AG04450 (cell line): ENCODE measurements at regions not wholly inside any gene's neighbourhood (a gene's known extent, or its start where the extent isn't known, plus 50 kb on each side); places are given as distances from the start of the nearest gene placed in this dataset.
"Not testable (repeated sequence)": the region's sequence is repeated elsewhere in the genome, so short reads cannot be mapped to it uniquely, and the experiment has no call there.

Experiments
- CTCF ChIA-PET: fragments of 300-600, 350-600 bp; formaldehyde crosslinking; extraction: SDS; loops from one replicate; lab custom pipeline; 2022; ENCODE audit warnings: antibody characterized with exemption, inconsistent platforms; lab: Charles Lee
- POLR2A ChIA-PET: fragments of 350-600 bp; formaldehyde crosslinking; extraction: SDS; loops from one replicate; lab custom pipeline; 2021; ENCODE audit warnings: antibody characterized with exemption, inconsistent platforms; lab: Yijun Ruan, JAX
- DNase-seq: peaks from one replicate; pipeline ENCODE4 v3.0.0-alpha.2; 2011; ENCODE audit warnings: low read depth, low spot score
- H3K27ac ChIP-seq: one replicate; pipeline ENCODE4 v1.5.1; 2012; ENCODE audit warnings: low read depth, low read length, control low read depth
- H3K27me3 ChIP-seq: one replicate; pipeline ENCODE4 v1.6.0; 2012; ENCODE audit warnings: low read length; ENCODE audit not compliant: control insufficient read depth, insufficient read depth
- H3K4me3 ChIP-seq: 2 replicates; pipeline ENCODE4 v1.5.1; 2011; ENCODE audit warnings: mild to moderate bottlenecking, low read depth, low read length, control low read depth
- H3K9me3 ChIP-seq: 2 replicates; pipeline ENCODE4 v1.5.1; 2012; ENCODE audit warnings: low read length; ENCODE audit not compliant: control insufficient read depth, insufficient read depth
- TF ChIP-seq, protein P1 (sequence below): IDR thresholded peaks from 2 replicates; pipeline ENCODE4 v1.5.1; 2011; ENCODE audit warnings: low read depth, low read length, control low read depth, inconsistent platforms

DNA sequence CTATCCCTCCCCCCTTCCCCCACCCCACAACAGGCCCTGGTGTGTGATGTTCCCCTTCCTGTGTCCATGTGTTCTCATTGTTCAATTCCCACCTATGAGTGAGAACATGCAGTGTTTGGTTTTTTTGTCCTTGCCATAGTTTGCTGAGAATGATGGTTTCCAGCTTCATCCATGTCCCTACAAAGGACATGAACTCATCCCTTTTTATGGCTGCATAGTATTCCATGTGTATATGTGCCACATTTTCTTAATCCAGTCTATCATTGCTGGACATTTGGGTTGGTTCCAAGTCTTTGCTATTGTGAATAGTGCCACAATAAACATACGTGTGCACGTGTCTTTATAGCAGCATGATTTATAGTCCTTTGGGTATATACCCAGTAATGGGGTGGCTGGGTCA lies 52.3 kb upstream of the MAN1A2 start:
- CTCF ChIA-PET: interaction anchor here (0.9 kb wide), 1 partner anchor 248 kb away, joined by 3 read pairs; no protein-coding TSS in a partner anchor
- H3K27me3 ChIP-seq, POLR2A ChIA-PET, DNase-seq, H3K9me3 ChIP-seq, H3K4me3 ChIP-seq, H3K27ac ChIP-seq: not testable (repeated sequence)

DNA sequence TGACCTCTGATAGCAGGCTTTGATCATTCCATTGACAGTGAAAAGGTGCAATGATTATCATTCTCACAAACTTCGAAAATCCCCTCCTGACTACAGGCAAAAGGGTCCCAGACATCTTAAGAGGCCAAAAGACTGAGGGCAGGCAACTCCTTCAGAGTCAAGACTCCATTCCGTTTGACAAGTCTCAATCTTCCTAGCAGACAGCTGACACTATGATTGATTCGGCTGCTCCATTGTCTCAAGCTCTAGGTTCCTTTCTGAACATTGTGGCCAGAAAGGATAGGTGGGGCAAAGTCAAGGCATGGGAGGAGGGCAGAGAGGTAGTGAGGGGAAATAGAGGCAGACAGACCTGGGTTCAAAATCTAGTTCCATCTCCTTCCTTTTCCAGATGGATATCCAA lies 53.7 kb upstream of the MAN1A2 start:
- Histone ChIP-seq H3K4me3 (no peak overlapping the region), H3K27me3 (peaks cover 2% of the 10 kb centered on the region), H3K27ac (no peak overlapping the region), H3K9me3 (no peaks in the 10 kb centered on the region)
- ChIA-PET POLR2A (no interaction called here), CTCF (interaction anchor here (1.1 to 1.2 kb wide), 2 partner anchors 189 to 221 kb away, joined by 3 to 4 read pairs; no protein-coding TSS in a partner anchor)
- no peak for DNase-seq
- TF ChIP-seq, protein P1, sequence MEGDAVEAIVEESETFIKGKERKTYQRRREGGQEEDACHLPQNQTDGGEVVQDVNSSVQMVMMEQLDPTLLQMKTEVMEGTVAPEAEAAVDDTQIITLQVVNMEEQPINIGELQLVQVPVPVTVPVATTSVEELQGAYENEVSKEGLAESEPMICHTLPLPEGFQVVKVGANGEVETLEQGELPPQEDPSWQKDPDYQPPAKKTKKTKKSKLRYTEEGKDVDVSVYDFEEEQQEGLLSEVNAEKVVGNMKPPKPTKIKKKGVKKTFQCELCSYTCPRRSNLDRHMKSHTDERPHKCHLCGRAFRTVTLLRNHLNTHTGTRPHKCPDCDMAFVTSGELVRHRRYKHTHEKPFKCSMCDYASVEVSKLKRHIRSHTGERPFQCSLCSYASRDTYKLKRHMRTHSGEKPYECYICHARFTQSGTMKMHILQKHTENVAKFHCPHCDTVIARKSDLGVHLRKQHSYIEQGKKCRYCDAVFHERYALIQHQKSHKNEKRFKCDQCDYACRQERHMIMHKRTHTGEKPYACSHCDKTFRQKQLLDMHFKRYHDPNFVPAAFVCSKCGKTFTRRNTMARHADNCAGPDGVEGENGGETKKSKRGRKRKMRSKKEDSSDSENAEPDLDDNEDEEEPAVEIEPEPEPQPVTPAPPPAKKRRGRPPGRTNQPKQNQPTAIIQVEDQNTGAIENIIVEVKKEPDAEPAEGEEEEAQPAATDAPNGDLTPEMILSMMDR: no peak

DNA sequence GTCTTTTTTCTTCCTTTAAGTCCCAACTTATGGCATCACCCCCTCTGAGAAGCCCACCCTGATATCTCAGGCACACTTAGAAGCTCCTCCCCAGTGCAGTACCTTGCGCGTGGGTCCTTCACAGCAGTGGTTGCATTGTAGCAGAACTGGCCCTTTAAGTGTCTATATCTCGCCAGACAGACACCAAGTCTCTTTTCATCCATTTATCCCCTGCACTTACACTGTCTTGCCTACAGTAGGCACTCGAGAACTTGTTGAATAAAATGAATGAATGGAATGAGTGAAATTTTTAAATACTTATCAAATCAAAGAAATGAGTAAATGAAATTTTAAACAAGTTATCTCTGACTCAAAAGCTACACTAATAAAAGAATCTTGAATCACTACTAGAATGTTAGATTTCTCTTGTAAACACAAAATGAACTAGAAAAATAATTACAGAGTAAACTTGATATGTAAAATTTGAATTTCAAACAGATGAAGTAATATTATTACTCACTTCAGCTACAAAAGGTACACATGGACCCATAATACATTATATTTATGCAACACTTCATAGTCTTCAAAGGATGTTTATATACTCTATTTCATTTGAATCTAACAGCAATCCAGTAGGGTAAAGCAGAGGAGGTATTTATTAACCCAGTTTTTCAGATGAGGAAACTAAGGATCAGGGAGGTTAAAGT lies 54.7 kb upstream of the MAN1A2 start:
- no peaks in the 10 kb centered on the region for H3K9me3 ChIP-seq
- DNase-seq: peak; percentile 4
- CTCF ChIA-PET: interaction anchor here (1.0 to 1.4 kb wide), 4 partner anchors 9 to 253 kb away, joined by 3 to 4 read pairs (median 3); partner anchors contain the start of gene TTF2
- no peak overlapping the region for H3K4me3 ChIP-seq
- no peak overlapping the region for H3K27ac ChIP-seq
- TF ChIP-seq, protein P1: peak; percentile 63
- POLR2A ChIA-PET: interaction anchor here (2.0 kb wide), 1 partner anchor 55 kb away, joined by 4 read pairs; the partner anchor contains the start of gene MAN1A2
- H3K27me3 ChIP-seq: peaks cover 2% of the 10 kb centered on the region

DNA sequence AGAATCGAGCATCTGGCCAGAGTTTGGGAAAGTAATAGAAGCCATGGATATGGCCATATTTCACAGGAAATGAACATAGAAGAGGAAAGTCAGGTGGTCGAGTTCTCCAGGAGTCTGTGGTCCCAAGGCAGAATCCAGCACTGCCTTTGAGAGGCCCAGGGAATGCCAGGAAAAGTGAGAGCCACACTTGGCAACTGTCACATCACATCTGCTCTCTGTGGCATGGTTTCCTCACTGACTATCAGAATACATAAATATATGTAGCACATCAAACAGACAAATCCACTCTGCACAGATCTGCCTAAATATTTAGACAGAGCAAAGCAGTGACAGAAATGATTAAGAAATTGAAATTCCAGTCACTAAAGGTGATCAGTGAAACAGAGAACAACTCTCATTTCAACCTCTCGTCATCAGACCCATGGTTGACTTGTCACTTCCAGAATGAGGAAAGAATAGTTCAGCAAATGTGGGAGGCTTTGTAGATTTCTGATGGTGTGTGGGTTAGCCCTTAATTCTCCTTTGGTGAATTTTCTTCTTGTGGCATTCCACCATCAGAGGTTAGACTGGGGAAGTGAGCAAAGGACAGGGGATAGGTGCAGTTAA lies 58.8 kb upstream of the MAN1A2 start:
- POLR2A ChIA-PET: no interaction called here
- TF ChIP-seq, protein P1: no peak
- H3K4me3 ChIP-seq: no peak overlapping the region
- H3K27ac ChIP-seq: no peak overlapping the region
- CTCF ChIA-PET: interaction anchor here (0.6 to 1.4 kb wide), 3 partner anchors 8 to 180 kb away, joined by 3 to 4 read pairs (median 3); no protein-coding TSS in a partner anchor
- no peaks in the 10 kb centered on the region for H3K9me3 ChIP-seq
- H3K27me3 ChIP-seq: peaks cover 2% of the 10 kb centered on the region
- no peak for DNase-seq

DNA sequence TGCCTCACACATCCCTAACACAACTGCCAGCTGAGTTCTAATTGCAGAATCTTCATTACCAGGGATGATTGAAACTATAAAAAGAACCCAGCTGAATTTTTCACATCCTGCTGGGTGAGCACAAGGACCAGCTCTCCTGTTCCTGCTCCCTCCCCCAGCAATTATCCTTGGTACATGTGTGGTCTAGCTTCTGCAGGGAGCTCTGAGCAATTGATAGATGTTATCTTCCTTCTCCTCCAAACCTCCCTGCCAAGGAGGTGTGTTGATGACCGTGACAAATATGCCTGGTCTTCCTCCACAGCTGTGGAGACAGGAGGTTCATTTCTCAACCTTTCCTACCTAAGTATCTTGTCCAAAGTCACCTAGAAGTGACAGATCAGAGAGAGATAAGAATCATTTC lies 65.3 kb upstream of the MAN1A2 start:
- CTCF ChIA-PET: interaction anchor here (0.7 kb wide), 1 partner anchor 173 kb away, joined by 3 read pairs; no protein-coding TSS in a partner anchor
- H3K9me3 ChIP-seq: no peaks in the 10 kb centered on the region
- H3K27me3 ChIP-seq: peaks cover 11% of the 10 kb centered on the region
- no peak for DNase-seq
- POLR2A ChIA-PET: no interaction called here
- TF ChIP-seq, protein P1: no peak
- no peak overlapping the region for H3K27ac ChIP-seq
- H3K4me3 ChIP-seq: no peak overlapping the region

DNA sequence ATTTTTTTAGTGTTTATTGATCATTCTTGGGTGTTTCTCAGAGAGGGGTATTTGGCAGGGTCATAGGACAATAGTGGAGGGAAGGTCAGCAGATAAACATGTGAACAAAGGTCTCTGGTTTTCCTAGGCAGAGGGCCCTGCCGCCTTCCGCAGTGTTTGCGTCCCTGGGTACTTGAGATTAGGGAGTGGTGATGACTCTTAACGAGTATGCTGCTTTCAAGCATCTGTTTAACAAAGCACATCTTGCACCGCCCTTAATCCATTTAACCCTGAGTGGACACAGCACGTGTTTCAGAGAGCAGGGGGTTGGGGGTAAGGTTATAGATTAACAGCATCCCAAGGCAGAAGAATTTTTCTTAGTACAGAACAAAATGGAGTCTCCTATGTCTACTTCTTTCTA lies 67.1 kb upstream of the MAN1A2 start:
- POLR2A ChIA-PET, H3K27ac ChIP-seq, CTCF ChIA-PET, H3K4me3 ChIP-seq, H3K9me3 ChIP-seq, DNase-seq: not testable (repeated sequence)
- peaks cover 11% of the 10 kb centered on the region for H3K27me3 ChIP-seq
